HUES64 (cell line): ENCODE measurements at regions not wholly inside any gene's neighbourhood (a gene's known extent, or its start where the extent isn't known, plus 50 kb on each side); places are given as distances from the start of the nearest gene placed in this dataset.

ENCODE experiments used
- H3K27ac ChIP-seq: 2 replicates; pipeline ENCODE4 v1.7.0; 2013; ENCODE audit warnings: low read depth, low read length, inconsistent platforms
- H3K27me3 ChIP-seq: 2 replicates; pipeline ENCODE4 v1.6.1; 2013; ENCODE audit warnings: mild to moderate bottlenecking, low read length; ENCODE audit not compliant: insufficient read depth
- H3K36me3 ChIP-seq: 2 replicates; pipeline ENCODE4 v1.6.1; 2013; ENCODE audit warnings: mild to moderate bottlenecking, low read length; ENCODE audit not compliant: insufficient read depth
- H3K4me1 ChIP-seq: 2 replicates; pipeline ENCODE4 v1.6.1; 2013; ENCODE audit warnings: mild to moderate bottlenecking, low read length, moderate library complexity; ENCODE audit not compliant: insufficient read depth
- H3K4me3 ChIP-seq: 2 replicates; pipeline ENCODE4 v1.5.1; 2013; ENCODE audit warnings: mild to moderate bottlenecking, low read length, moderate library complexity
- H3K9ac ChIP-seq: 2 replicates; pipeline ENCODE4 v1.6.1; 2013; ENCODE audit warnings: mild to moderate bottlenecking, low read depth, low read length
- H3K9me3 ChIP-seq: 2 replicates; pipeline ENCODE4 v1.6.1; 2013; ENCODE audit warnings: low read depth, low read length; ENCODE audit not compliant: insufficient read depth
- WGBS: fragments of 150-250, 120-280 bp; methylation state at CpG from one replicate; pipeline ENCODE4 v1.1.7; 2013; ENCODE audit warnings: missing lambda C conversion rate; 5-methylcytosine and 5-hydroxymethylcytosine counted together

DNA sequence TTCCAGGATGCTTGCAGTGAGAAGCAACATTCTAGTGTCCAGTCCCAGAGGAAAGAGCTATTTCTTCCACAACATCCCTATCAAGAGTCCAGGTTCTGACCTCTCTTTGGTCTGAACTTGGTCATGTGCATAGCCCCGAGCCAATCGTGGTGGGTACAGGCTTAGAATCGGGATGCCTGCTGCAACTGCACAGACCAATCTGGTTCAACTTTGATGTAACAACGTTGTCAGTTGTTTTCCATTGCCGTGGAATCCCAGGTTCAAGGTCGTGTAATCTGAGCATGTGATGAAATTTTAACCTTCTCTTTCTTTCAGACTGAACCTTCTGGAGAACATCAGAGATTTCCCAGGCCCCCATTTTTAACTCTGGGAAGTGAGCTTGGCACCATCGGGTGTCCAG lies 130.5 kb downstream of the ANKRD60 start:
- Histone ChIP-seq H3K4me3 (no peak overlapping the region), H3K4me1 (no peaks in the 10 kb centered on the region), H3K27me3 (no peaks in the 10 kb centered on the region), H3K27ac (no peak overlapping the region), H3K9ac (no peak overlapping the region), H3K9me3 (no peaks in the 10 kb centered on the region), H3K36me3 (no peaks in the 10 kb centered on the region)
- 92% methylated on average over 7 of the region's 7 CpGs for WGBS

DNA sequence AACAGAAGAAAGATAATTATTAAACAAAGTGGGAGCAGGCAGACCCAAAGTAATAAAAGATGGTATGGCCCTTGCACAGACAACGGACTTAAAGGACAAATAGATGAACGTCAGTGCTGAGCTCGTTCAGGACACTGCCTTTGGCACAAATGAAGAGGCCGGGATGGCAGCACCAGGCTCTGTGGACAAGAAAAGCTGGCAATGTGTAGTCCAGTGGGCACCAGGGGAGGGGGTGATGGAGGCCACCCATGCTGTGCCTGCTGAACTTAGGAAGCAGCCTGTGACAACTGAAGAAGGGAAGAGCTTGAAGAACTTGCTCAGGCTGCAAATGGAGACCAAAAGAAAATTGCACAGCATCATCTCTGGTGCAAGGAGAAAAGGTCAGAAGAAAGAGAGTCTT lies 131.0 kb downstream of the ANKRD60 start:
- H3K4me1 ChIP-seq: no peaks in the 10 kb centered on the region
- no peaks in the 10 kb centered on the region for H3K9me3 ChIP-seq
- no peaks in the 10 kb centered on the region for H3K36me3 ChIP-seq
- no peak overlapping the region for H3K27ac ChIP-seq
- H3K9ac ChIP-seq: no peak overlapping the region
- WGBS: 92% methylated on average over 4 of the region's 4 CpGs
- H3K27me3 ChIP-seq: no peaks in the 10 kb centered on the region
- no peak overlapping the region for H3K4me3 ChIP-seq

DNA sequence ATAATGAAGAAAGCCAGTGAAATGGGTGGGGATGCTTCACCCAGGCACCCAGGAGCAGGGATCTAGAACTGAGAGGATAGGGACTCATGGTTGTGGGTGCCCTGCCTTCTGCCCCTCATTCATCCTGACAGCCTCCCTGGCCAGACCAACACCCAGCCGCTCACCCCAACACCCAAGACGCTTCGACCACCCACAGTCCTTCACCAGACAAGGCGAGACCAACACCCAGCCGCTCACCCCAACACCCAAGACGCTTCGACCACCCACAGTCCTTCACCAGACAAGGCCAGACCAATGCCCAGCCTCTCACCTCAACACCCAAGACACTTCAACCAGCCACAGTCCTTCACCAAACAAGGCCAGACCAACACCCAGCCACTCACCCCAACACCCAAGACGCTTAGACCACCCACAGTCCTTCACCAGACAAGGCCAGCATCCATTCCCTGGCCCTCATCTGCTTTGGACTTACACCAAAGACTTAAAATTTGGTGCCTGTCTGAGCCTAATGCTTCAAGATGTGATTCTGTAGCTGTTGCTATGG lies 131.5 kb downstream of the ANKRD60 start:
- Histone ChIP-seq H3K36me3 (no peaks in the 10 kb centered on the region), H3K27ac (no peak overlapping the region), H3K4me3 (no peak overlapping the region), H3K9ac (no peak overlapping the region), H3K4me1 (no peaks in the 10 kb centered on the region), H3K9me3 (no peaks in the 10 kb centered on the region), H3K27me3 (no peaks in the 10 kb centered on the region)
- 68% methylated on average over 8 of the region's 8 CpGs for WGBS

DNA sequence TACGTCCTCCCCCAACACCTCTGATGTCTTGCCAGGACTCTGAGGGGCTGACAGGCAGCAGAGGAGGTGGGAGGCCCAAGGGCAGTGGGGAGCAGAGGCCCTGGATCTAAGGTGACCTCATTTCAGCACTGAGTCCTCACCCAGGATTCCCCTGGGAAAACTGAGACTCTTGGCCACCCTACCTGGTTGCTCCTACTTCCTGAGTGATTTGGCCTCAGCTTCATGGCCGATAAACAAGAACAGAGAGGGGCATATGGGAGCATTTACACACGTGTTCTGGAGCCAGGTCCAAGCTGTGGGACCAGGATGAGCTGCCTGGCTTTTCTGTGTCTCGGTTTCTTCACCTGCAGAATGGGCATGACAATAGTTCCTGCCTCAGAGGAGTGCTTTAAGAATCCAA lies 133.8 kb downstream of the ANKRD60 start:
- Histone ChIP-seq H3K27me3 (no peaks in the 10 kb centered on the region), H3K36me3 (no peaks in the 10 kb centered on the region), H3K27ac (no peak overlapping the region), H3K9ac (no peak overlapping the region), H3K4me3 (no peak overlapping the region), H3K9me3 (no peaks in the 10 kb centered on the region), H3K4me1 (no peaks in the 10 kb centered on the region)
- WGBS: 79% methylated on average over 4 of the region's 4 CpGs

DNA sequence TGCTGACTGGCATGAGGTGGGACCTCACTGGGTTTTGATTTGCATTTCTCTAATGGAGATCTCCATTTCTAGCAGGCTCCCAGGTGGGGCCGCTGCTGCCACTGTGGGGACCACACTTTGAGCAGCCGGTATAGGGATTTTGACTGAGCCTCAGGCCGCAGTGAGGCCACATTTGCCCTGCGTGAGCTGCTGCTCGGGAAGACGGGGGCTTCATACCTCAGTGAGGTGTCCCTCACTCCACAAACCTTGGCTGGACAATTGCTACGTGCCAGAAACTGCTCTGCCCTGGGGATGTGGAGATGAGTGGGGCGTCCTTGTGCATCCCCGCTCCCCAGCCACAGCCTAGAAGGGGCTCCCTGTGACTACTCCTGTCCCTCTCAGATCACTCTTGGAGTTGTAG lies 134.3 kb downstream of the ANKRD60 start:
- no peaks in the 10 kb centered on the region for H3K36me3 ChIP-seq
- H3K9ac ChIP-seq: no peak overlapping the region
- H3K27ac ChIP-seq: no peak overlapping the region
- H3K9me3 ChIP-seq: no peaks in the 10 kb centered on the region
- H3K4me1 ChIP-seq: no peaks in the 10 kb centered on the region
- no peak overlapping the region for H3K4me3 ChIP-seq
- no peaks in the 10 kb centered on the region for H3K27me3 ChIP-seq
- WGBS: 89% methylated on average over 9 of the region's 9 CpGs

DNA sequence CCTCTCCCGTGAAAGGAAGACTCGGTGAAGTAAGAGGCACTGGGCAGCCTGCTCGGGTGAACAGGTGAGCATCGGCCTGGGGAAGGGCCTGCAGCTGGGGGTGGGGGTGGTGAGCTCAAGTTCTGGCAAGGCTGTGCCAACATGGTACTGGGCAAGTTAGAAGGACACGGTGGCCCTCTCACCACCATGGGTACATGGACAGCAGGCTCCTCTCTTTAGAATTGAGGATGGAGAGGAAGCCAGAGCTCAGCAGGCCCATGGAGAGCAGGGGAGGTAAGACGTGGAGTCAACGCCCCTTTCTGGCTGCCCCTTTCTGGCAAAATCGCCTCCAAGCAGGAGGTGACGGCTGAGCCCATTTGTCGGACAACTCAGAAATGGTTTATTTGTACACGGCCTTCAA lies 135.6 kb downstream of the ANKRD60 start:
- H3K27me3 ChIP-seq: no peaks in the 10 kb centered on the region
- no peak overlapping the region for H3K27ac ChIP-seq
- no peak overlapping the region for H3K4me3 ChIP-seq
- 93% methylated on average over 11 of the region's 11 CpGs for WGBS
- no peak overlapping the region for H3K9ac ChIP-seq
- H3K9me3 ChIP-seq: no peaks in the 10 kb centered on the region
- no peaks in the 10 kb centered on the region for H3K4me1 ChIP-seq
- H3K36me3 ChIP-seq: no peaks in the 10 kb centered on the region

DNA sequence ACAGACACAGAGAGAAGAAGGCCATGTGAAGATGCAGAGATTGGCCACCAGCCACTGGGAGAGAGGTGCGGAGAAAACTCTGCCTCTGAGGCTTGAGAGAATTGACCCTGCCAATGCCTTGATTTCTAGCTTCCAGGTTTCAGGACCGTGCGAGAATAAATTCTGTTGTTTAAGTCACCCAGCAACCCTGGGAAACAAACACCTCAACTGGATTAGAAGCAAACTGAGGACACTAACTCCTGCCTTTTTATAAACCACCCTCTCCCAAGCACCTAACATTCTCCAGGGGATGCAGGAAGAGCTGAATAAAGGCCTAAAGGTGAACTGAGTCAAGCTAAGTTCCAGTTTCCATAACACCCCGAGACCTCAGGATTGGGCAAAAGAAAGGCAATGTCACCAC lies 136.1 kb downstream of the ANKRD60 start:
- no peak overlapping the region for H3K9ac ChIP-seq
- 93% methylated on average over 4 of the region's 4 CpGs for WGBS
- no peaks in the 10 kb centered on the region for H3K4me1 ChIP-seq
- H3K27ac ChIP-seq: no peak overlapping the region
- H3K9me3 ChIP-seq: no peaks in the 10 kb centered on the region
- no peaks in the 10 kb centered on the region for H3K27me3 ChIP-seq
- H3K4me3 ChIP-seq: no peak overlapping the region
- H3K36me3 ChIP-seq: no peaks in the 10 kb centered on the region

DNA sequence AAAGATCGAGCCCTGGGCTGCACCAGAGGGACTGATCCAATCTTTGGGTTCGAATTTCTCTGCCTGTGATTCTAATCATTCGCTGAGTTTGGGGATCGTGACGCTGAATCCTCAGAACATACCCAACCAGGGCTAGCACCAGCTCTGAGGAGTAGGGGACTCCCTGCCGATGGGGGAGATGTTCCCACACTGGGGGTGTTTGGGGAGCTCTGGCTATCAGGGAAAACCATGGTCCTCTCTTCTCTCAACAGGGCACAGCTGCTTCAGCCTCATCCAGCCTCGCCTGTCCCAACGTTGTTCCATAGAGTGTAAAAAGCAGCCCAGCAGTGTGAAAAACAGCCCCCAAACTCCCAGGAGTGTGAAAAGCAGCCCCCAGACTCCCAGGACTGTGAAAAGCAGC lies 136.6 kb downstream of the ANKRD60 start:
- no peaks in the 10 kb centered on the region for H3K9me3 ChIP-seq
- H3K27ac ChIP-seq: no peak overlapping the region
- H3K4me3 ChIP-seq: no peak overlapping the region
- no peaks in the 10 kb centered on the region for H3K27me3 ChIP-seq
- H3K4me1 ChIP-seq: no peaks in the 10 kb centered on the region
- WGBS: 93% methylated on average over 8 of the region's 8 CpGs
- no peaks in the 10 kb centered on the region for H3K36me3 ChIP-seq
- no peak overlapping the region for H3K9ac ChIP-seq

DNA sequence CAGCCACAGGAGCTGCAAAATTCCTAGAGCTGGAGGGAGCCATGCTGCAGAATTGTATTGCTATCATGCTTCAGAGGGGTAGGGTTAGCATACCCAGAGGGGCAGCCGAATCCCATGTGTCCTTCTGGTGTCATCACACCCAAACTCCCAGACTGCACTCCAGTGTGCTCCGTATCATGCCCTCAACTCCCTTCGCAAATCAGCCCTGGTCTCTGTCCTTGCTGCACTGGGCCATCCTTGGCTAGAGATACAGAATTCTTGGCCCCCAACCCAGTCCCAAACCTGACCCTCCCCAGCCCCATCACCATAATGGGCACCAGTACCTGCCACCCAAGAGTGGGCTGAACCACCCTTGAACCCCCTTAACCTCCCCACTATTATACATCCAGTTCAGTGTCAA lies 138.3 kb downstream of the ANKRD60 start:
- H3K4me1 ChIP-seq: no peaks in the 10 kb centered on the region
- H3K27me3 ChIP-seq: no peaks in the 10 kb centered on the region
- H3K9me3 ChIP-seq: no peaks in the 10 kb centered on the region
- no peak overlapping the region for H3K9ac ChIP-seq
- 95% methylated on average over 3 of the region's 3 CpGs for WGBS
- no peaks in the 10 kb centered on the region for H3K36me3 ChIP-seq
- no peak overlapping the region for H3K27ac ChIP-seq
- H3K4me3 ChIP-seq: no peak overlapping the region

DNA sequence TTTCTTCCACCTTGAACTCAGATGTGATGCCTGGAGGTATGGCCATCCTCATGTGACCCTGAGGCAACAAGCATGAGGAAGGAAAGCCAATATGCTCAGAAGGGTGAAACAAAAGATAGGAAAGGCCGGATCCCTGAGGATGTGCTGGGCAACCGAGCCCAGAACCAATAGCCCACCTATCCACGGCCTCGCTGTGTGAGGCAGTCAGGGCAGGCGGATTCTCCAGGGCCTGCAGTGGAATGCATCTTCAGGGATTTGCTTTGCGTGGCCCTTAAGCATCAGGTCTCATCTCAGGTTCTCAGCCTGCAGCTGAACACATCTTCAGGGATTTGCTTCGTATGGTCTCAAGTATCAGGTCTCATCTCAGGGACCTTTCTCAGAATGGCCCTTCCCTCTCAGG lies 139.8 kb downstream of the ANKRD60 start:
- Histone ChIP-seq H3K4me3 (no peak overlapping the region), H3K27me3 (no peaks in the 10 kb centered on the region), H3K9me3 (no peaks in the 10 kb centered on the region), H3K36me3 (no peaks in the 10 kb centered on the region), H3K9ac (no peak overlapping the region), H3K4me1 (no peaks in the 10 kb centered on the region), H3K27ac (no peak overlapping the region)
- 95% methylated on average over 7 of the region's 7 CpGs for WGBS

DNA sequence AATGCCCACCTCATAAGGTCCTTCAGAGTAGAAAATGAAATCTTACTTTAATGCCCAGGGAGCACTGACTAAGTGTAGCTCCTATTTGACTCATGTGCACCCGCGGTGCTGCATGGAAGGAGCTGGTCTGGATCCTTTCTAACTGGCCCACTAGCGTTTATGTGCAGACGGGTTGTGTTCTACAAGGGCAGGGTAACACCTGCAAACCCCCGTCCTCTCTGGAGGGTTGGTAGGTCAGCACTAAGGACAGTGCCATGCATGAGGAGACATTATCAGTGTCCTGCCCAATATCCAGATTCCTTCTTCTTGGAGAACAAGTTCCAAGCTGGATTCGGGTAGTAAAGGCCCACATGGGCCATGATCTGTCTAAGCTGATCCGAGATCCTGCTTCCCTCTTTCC lies 140.3 kb downstream of the ANKRD60 start:
- Histone ChIP-seq H3K4me1 (no peaks in the 10 kb centered on the region), H3K9ac (no peak overlapping the region), H3K27ac (no peak overlapping the region), H3K27me3 (no peaks in the 10 kb centered on the region), H3K36me3 (no peaks in the 10 kb centered on the region), H3K9me3 (no peaks in the 10 kb centered on the region), H3K4me3 (no peak overlapping the region)
- WGBS: 93% methylated on average over 7 of the region's 7 CpGs

DNA sequence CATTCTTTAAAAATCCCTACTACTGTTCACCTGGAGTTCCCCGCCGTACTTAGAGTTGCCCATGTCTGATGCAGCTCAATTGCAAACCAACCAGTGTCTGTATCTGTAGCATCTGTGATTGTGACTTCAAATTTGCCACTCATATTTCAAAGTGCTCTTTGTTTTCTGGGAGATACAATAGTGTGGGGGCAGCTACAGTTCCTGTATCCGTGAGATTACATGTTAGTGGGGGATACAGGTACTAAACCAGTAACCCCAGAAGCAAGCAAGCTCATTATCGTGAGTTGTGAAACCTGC lies 140.9 kb downstream of the ANKRD60 start:
- H3K27ac ChIP-seq: no peak overlapping the region
- no peak overlapping the region for H3K4me3 ChIP-seq
- H3K4me1 ChIP-seq: no peaks in the 10 kb centered on the region
- H3K36me3 ChIP-seq: no peaks in the 10 kb centered on the region
- H3K9me3 ChIP-seq: no peaks in the 10 kb centered on the region
- WGBS: 61% methylated on average over 4 of the region's 4 CpGs
- no peaks in the 10 kb centered on the region for H3K27me3 ChIP-seq
- H3K9ac ChIP-seq: no peak overlapping the region
